K562 (cell line): ENCODE measurements at regions not wholly inside any gene's neighbourhood (a gene's known extent, or its start where the extent isn't known, plus 50 kb on each side); places are given as distances from the start of the nearest gene placed in this dataset.

Experiments used
- ATAC-seq: fragments of 200-7000 bp; cut with Tn5 transposase; 3 replicates; pipeline ENCODE4 v1.9.1; 2020; ENCODE audit warnings: moderate library complexity
- BruUV-seq: library from RNA; stranded (reverse); fragments of 400-500 nt; replicated peaks from 2 replicates; lab custom pipeline; 2021; lab: Mats Ljungman, UMichigan
- CTCF ChIA-PET: fragments of 300-600 bp; formaldehyde crosslinking; extraction: SDS; loops from one replicate; lab custom pipeline; 2021; ENCODE audit warnings: low intra/inter-chr PET ratio; lab: Yijun Ruan, JAX
- POLR2A ChIA-PET: fragments of 300-600, 350-650 bp; sonication (Branson Sonifier 250); formaldehyde crosslinking; extraction: SDS; loops from one replicate; lab custom pipeline; 2021; ENCODE audit warnings: antibody characterized with exemption, inconsistent platforms; lab: Yijun Ruan, JAX
- DNase-seq, 4 experiments: peaks; one replicate each; pipeline versions ENCODE4 v3.0.0 to v3.0.0-alpha.2; 2011 to 2018; ENCODE audit warnings: low spot score in 3 of 4, mixed read lengths in 3 of 4; ENCODE audit errors: extremely low read depth in 1 of 4
- FAIRE-seq: peaks from 2 replicates; lab custom pipeline; 2011; peaks lifted over from hg19 to GRCh38; lab: Jason Lieb, UNC
- H2AFZ ChIP-seq: 2 replicates; pipeline ENCODE4 v1.6.0; 2011; ENCODE audit warnings: low read depth, low read length, control low read depth, inconsistent platforms
- H3K27ac ChIP-seq: fragments of 200-600 bp; 3 replicates; pipeline ENCODE4 v1.8.0; 2011; ENCODE audit warnings: low read depth, mild to moderate bottlenecking, control low read depth, inconsistent platforms, low read length, moderate library complexity, mixed read lengths; ENCODE audit errors: extremely low read depth
- H3K27me3 ChIP-seq, 2 experiments: fragments of 300-600 bp in 1 of 2; 2 replicates in 1 of 2; 3 replicates in 1 of 2; pipeline versions ENCODE4 v1.6.0 to v1.8.0; 2011; ENCODE audit warnings: inconsistent platforms in 2 of 2, low read length in 2 of 2, mild to moderate bottlenecking in 1 of 2, mixed read lengths in 1 of 2, moderate library complexity in 1 of 2; ENCODE audit not compliant: control insufficient read depth in 2 of 2, insufficient read depth in 2 of 2
- H3K36me3 ChIP-seq: fragments of 300-600 bp; 3 replicates; pipeline ENCODE4 v1.8.0; 2011; ENCODE audit warnings: mild to moderate bottlenecking, low read length, inconsistent platforms; ENCODE audit not compliant: control insufficient read depth, insufficient read depth
- H3K4me1 ChIP-seq, 2 experiments: fragments of 200-600 bp in 1 of 2; replicated peaks in 1 of 2; 2 replicates in 1 of 2; 3 replicates in 1 of 2; pipeline versions ENCODE4 v1.5.1 to v1.8.0; 2011; ENCODE audit warnings: inconsistent platforms in 2 of 2, low read length in 2 of 2, mild to moderate bottlenecking in 1 of 2, mixed read lengths in 1 of 2, moderate library complexity in 1 of 2; ENCODE audit not compliant: control insufficient read depth in 2 of 2, insufficient read depth in 2 of 2
- H3K4me2 ChIP-seq: 2 replicates; pipeline ENCODE4 v1.6.1; 2011; ENCODE audit warnings: low read length, control low read depth, inconsistent platforms, mixed read lengths; ENCODE audit not compliant: insufficient read depth
- H3K4me3 ChIP-seq: fragments of 200-600 bp; sonication (generic), shearing (Covaris generic); 2 replicates; pipeline ENCODE4 v1.5.1; 2016; ENCODE audit warnings: control low read depth, inconsistent platforms
- H3K79me2 ChIP-seq: fragments of 200-600 bp; 3 replicates; pipeline ENCODE4 v1.8.0; 2011; ENCODE audit warnings: low read length, inconsistent platforms; ENCODE audit not compliant: control insufficient read depth, insufficient read depth
- H3K9ac ChIP-seq, 2 experiments: 2 replicates each; pipeline versions ENCODE4 v1.6.0 to v1.6.1; 2011; ENCODE audit warnings: low read depth in 2 of 2, low read length in 2 of 2, control low read depth in 1 of 2, inconsistent platforms in 1 of 2, mild to moderate bottlenecking in 1 of 2, mixed read lengths in 1 of 2; ENCODE audit not compliant: insufficient read depth in 1 of 2
- H3K9me1 ChIP-seq: one replicate; pipeline ENCODE4 v1.6.0; 2011; ENCODE audit warnings: inconsistent platforms, mild to moderate bottlenecking, low read length, moderate library complexity; ENCODE audit not compliant: control insufficient read depth, insufficient read depth
- H3K9me3 ChIP-seq: replicated peaks from 2 replicates; pipeline ENCODE4 v1.5.1; 2011; ENCODE audit warnings: low read depth, low read length, inconsistent platforms; ENCODE audit not compliant: control insufficient read depth, insufficient read depth
- H4K20me1 ChIP-seq: replicated peaks from 2 replicates; pipeline ENCODE4 v1.6.1; 2011; ENCODE audit warnings: low read length, inconsistent platforms, mixed read lengths; ENCODE audit not compliant: control insufficient read depth, insufficient read depth
- ARHGAP35 ChIP-seq: fragments of 450-650 bp; IDR thresholded peaks from 2 replicates; pipeline ENCODE4 v1.6.1; 2018; ENCODE audit not compliant: partially characterized antibody
- BRF1 ChIP-seq: IDR thresholded peaks from 3 replicates; pipeline ENCODE4 v1.6.1; 2011; ENCODE audit warnings: borderline replicate concordance, mild to moderate bottlenecking; ENCODE audit not compliant: insufficient read length; ENCODE audit errors: extremely low read depth
- CBFA2T3 ChIP-seq: fragments of 450-650 bp; IDR thresholded peaks from 2 replicates; pipeline ENCODE4 v1.6.1; 2017
- GABPB1 ChIP-seq: sonication (generic); formaldehyde crosslinking; IDR thresholded peaks from 2 replicates; pipeline ENCODE4 v1.8.0; 2022; ENCODE audit warnings: mild to moderate bottlenecking, missing genetic modification reagents
- HDAC1 ChIP-seq, 2 experiments: fragments of 450-650 bp; IDR thresholded peaks; 2 replicates each; pipeline ENCODE4 v1.6.1; 2016 to 2017; ENCODE audit warnings: inconsistent platforms in 1 of 2, mild to moderate bottlenecking in 1 of 2, moderate library complexity in 1 of 2
- HDAC2 ChIP-seq: fragments of 450-650 bp; IDR thresholded peaks from 2 replicates; pipeline ENCODE4 v1.6.1; 2016; ENCODE audit warnings: mild to moderate bottlenecking
- KLF16 ChIP-seq: IDR thresholded peaks from 2 replicates; pipeline ENCODE4 v1.6.1; 2016; ENCODE audit warnings: antibody characterized with exemption
- NR4A1 ChIP-seq, 2 experiments: fragments of 250-450 bp in 1 of 2; fragments of 450-650 bp in 1 of 2; sonication (Bioruptor Pico) in 1 of 2; IDR thresholded peaks; 2 replicates each; pipeline versions ENCODE4 v1.4.0 to v1.6.1; 2016 to 2020; ENCODE audit warnings: mild to moderate bottlenecking in 2 of 2, missing compliant biosample characterization in 1 of 2, missing genetic modification characterization in 1 of 2, moderate library complexity in 1 of 2
- PHB ChIP-seq: fragments of 250-450 bp; sonication (Bioruptor Pico); IDR thresholded peaks from 2 replicates; pipeline ENCODE4 v1.5.0; 2021
- POLR2G ChIP-seq: fragments of 200-400 bp; formaldehyde crosslinking; IDR thresholded peaks from 2 replicates; pipeline ENCODE4 v1.6.1; 2017; ENCODE audit warnings: low read depth, mild to moderate bottlenecking, antibody characterized with exemption, low read length, moderate library complexity
- SREBF2 ChIP-seq: sonication (generic); formaldehyde crosslinking; IDR thresholded peaks from 2 replicates; pipeline ENCODE4 v1.4.0; 2020; ENCODE audit warnings: mild to moderate bottlenecking, missing genetic modification reagents
- TGIF2 ChIP-seq: sonication (generic); formaldehyde crosslinking; IDR thresholded peaks from 2 replicates; pipeline ENCODE4 v1.8.1; 2022; ENCODE audit warnings: mild to moderate bottlenecking, missing genetic modification reagents, moderate library complexity
- ZNF707 ChIP-seq: fragments of 250-450 bp; sonication (Bioruptor Pico); conservative IDR thresholded peaks from 2 replicates; pipeline ENCODE4 v1.8.0; 2022; ENCODE audit warnings: inconsistent platforms, mild to moderate bottlenecking, moderate library complexity
- in situ Hi-C: fragments of 300-500 bp; cut with MboI; formaldehyde crosslinking; loops from 4 replicates; pipeline ENCODE4 v1.15.0; 2018; ENCODE audit warnings: inconsistent platforms, mixed read lengths
- intact Hi-C: fragments of 100-400 bp; cut with micrococcal nuclease; formaldehyde crosslinking; loops from 2 replicates; pipeline ENCODE4 v1.14.2; 2022
- TF ChIP-seq, protein P1 (sequence below): sonication (generic); formaldehyde crosslinking; IDR thresholded peaks from 2 replicates; pipeline ENCODE4 v1.8.1; 2023; ENCODE audit warnings: missing genetic modification reagents, mild to moderate bottlenecking, borderline replicate concordance

DNA sequence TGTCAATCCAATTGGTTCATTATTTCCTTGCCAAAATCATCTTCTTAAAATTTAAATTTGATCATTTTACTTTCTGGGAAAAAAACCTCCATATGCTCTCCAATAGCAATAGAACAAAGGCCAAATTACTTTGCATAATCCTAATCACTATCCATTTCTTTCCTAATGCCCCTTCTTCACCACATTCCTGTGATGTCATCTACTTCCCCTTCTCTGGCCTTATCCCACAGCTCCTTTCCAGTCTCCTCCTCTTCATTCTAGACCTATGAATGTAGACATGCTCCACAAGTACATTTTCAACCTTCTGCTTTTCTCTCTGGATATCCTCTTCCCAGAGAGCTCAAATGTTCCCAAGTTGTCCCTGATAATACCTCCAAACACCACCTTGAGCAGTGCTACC is 216.6 kb downstream of the MRPL39 start:
- H3K4me1 ChIP-seq, result no peaks in the 10 kb centered on the region
- DNase-seq, result no peak
- TF ChIP-seq BRF1 (no peak), CBFA2T3 (no peak), POLR2G (no peak), HDAC2 (no peak), TGIF2 (CRISPR knock-in tag) (no peak), ARHGAP35 (no peak), NR4A1 (CRISPR knock-in tag; IDR thresholded peaks at IDR 0.05) (no peak), NR4A1 (tag; IDR thresholded peaks at IDR 0.05) (no peak), PHB (CRISPR knock-in tag) (no peak), GABPB1 (CRISPR knock-in tag) (no peak), HDAC1 (IDR thresholded peaks at IDR 0.05) (no peak), KLF16 (no peak), SREBF2 (CRISPR knock-in tag) (no peak), ZNF707 (CRISPR knock-in tag) (no peak)
- TF ChIP-seq, protein P1, sequence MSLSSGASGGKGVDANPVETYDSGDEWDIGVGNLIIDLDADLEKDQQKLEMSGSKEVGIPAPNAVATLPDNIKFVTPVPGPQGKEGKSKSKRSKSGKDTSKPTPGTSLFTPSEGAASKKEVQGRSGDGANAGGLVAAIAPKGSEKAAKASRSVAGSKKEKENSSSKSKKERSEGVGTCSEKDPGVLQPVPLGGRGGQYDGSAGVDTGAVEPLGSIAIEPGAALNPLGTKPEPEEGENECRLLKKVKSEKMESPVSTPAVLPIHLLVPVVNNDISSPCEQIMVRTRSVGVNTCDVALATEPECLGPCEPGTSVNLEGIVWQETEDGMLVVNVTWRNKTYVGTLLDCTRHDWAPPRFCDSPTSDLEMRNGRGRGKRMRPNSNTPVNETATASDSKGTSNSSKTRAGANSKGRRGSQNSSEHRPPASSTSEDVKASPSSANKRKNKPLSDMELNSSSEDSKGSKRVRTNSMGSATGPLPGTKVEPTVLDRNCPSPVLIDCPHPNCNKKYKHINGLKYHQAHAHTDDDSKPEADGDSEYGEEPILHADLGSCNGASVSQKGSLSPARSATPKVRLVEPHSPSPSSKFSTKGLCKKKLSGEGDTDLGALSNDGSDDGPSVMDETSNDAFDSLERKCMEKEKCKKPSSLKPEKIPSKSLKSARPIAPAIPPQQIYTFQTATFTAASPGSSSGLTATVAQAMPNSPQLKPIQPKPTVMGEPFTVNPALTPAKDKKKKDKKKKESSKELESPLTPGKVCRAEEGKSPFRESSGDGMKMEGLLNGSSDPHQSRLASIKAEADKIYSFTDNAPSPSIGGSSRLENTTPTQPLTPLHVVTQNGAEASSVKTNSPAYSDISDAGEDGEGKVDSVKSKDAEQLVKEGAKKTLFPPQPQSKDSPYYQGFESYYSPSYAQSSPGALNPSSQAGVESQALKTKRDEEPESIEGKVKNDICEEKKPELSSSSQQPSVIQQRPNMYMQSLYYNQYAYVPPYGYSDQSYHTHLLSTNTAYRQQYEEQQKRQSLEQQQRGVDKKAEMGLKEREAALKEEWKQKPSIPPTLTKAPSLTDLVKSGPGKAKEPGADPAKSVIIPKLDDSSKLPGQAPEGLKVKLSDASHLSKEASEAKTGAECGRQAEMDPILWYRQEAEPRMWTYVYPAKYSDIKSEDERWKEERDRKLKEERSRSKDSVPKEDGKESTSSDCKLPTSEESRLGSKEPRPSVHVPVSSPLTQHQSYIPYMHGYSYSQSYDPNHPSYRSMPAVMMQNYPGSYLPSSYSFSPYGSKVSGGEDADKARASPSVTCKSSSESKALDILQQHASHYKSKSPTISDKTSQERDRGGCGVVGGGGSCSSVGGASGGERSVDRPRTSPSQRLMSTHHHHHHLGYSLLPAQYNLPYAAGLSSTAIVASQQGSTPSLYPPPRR, result no peak
- TF ChIP-seq, all 486 proteins: peak for 0
- Histone ChIP-seq H2AFZ (no peak overlapping the region), H3K9me1 (no peaks in the 10 kb centered on the region), H4K20me1 (no peaks in the 10 kb centered on the region), H3K9me3 (no peaks in the 10 kb centered on the region; the same call in 1 of the 2 replicates), H3K27ac (no peak overlapping the region), H3K27me3 (no peaks in the 10 kb centered on the region), H3K4me3 (no peak overlapping the region), H3K79me2 (no peaks in the 10 kb centered on the region), H3K36me3 (no peaks in the 10 kb centered on the region), H3K4me2 (no peak overlapping the region), H3K9ac (no peak overlapping the region)
- in situ Hi-C loops, result no loop called here
- ChIA-PET POLR2A (no interaction called here), CTCF (no interaction called here)
- FAIRE-seq, result no peak
- intact Hi-C loops, result no loop called here
- BruUV-seq, result no TSS peak
- no peak for ATAC-seq
